Retina (tissue), 1 donor: ENCODE measurements at regions not wholly inside any gene's neighbourhood (a gene's known extent, or its start where the extent isn't known, plus 50 kb on each side); places are given as distances from the start of the nearest gene placed in this dataset.

Source experiments
- DNase-seq: peaks from one replicate; pipeline ENCODE4 v3.0.0-alpha.2; 2016

DNA sequence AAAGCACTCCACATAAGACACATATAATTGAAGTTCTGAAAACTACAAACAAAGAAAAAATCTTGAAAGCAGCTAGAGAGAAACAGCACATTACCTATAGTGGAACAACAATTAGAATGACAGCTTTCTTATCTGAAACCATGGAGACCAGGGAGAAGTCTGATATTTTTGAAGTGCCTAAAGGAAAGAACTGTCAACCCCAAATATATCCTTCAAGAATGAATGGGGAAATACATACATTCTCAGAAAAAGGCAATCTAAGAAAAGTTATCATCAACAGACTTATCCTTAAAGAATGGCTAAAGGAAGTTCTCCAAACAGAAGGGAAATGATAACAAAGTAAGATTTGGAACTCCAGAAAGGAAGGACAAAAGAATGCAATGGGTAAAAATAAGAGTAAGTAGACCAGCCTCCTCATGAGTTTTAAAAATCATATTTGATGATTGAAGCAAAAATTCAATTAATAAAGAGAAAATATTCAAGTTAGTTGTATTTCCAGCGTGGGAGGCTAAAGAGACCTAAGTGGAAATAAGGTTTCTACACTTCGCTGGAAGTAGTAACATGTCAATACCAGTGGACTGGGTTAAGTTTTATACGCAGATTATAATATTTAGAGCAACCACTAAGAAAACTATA, 170.8 kb upstream of the SAMSN1 start:
- DNase-seq = no peak

DNA sequence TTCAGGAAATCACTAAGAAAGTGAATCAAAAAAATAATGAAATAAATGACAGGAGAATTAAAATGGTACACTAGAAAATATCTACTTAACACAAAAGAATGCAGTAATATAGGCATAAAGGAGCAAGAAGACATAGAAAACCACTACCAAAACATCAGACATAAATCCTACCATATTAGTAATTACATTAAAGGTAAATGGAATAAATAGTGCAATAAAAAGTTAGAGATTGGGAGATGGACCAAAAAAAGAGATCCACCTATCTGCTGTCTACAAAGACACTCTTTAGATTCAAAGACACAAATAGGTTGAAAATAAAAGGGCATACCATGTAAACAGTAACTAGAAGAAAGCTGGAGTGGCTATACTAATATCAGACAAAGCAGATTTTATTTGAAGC, 167.0 kb upstream of the SAMSN1 start:
- no peak for DNase-seq

DNA sequence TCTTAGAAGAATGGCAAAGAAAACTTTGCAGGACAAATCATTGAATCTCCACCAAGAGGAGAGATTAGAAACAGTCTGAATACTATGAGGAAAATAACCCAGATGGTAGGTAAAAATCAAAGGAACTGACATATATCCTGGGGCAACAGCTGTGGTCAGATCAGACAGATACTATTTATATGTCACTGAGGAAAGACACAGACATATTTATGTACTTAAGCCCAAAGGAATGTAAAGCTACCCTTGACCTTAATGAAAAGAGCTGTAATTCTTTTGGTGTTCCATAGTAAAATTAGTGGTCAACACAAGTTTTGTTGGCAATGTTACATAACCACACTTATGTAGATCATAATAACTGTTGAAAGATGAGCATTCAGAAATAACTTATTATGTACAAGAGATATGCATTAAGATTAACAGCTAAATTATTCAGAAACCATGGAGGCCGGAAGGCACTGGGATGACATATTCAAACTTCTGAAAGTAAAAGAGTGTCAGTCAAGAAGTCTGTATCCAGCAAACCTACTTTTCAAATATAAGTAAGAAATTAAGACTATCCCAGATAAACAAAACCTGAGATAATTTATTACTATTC, 166.1 kb upstream of the SAMSN1 start:
- no peak for DNase-seq

DNA sequence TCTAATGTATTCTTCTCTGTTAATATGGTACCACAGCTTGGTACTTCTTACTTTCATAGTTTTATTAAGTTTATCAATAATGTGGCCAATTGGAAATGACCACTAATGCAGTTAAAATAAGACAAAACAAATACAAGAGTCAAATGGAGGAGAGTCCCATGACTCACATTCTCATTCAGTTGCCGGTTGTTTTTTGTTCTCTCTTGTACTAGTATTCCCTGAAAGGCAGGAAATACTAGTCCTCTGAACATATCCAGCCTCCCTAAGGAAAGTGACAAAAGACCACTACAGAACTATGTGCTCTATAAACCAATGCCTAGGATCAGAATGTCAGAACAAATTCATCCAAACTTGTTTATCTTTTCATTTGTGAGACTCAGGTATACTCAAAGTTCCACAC, 165.2 kb upstream of the SAMSN1 start:
- DNase-seq = no peak

DNA sequence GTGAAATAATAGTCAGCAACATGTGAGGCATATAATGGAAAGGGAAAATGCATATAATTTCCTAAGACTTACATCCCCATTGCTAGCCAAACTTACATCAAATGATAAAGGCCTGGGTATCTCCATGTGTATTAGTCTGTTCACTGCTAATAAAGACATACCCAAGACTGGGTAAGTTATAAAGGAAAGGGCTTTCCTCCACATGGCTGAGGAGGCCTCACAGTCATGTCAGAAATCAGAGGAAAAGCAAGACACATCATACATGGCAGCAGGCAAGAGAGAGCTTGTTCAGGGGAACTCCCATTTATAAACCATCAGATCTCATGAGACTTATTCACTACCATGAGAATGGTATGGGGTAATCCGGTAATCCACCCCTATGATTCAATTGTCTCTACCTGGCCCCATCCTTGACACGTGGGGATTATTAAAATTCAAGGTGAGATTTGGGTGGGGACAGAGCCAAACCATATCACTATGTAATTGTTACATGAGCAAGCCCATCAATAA, 161.5 kb upstream of the SAMSN1 start:
- DNase-seq = no peak

DNA sequence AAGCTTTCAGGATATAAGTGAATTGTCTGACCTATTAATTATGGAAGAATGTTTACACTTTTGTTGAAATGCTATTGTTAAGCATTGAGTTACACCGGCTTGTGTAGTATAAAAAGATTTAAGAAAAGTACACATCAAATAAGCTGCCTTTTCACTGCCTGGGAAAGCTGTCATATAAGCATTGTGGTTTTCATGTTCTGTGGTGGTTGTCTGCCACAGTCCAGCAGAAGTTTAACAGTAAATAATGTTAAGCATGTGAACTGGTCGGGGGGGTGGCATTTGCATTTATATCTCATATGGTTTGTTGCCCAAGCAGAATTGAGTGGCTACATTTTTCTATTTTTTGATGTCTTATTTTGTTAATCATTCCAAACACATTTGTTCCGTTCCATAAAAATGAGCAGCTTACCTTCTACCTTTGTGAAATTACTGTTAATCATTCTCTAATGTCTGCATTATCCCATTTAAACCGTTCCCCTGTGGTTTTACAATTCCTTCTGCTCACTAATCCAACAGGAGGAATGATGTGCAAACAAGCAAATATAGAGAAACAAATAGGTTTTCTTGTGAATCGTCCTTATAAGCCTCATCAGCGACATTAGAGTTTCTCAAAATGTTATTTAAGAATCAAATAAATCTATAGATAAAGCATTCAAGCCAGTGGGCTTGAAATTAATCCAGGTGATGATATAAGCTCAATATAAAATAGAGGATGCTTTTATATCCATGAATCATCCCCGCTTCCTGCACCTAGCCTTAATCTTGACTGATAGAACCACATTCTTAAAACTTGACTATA, 160.8 kb upstream of the SAMSN1 start:
- DNase-seq = no peak

DNA sequence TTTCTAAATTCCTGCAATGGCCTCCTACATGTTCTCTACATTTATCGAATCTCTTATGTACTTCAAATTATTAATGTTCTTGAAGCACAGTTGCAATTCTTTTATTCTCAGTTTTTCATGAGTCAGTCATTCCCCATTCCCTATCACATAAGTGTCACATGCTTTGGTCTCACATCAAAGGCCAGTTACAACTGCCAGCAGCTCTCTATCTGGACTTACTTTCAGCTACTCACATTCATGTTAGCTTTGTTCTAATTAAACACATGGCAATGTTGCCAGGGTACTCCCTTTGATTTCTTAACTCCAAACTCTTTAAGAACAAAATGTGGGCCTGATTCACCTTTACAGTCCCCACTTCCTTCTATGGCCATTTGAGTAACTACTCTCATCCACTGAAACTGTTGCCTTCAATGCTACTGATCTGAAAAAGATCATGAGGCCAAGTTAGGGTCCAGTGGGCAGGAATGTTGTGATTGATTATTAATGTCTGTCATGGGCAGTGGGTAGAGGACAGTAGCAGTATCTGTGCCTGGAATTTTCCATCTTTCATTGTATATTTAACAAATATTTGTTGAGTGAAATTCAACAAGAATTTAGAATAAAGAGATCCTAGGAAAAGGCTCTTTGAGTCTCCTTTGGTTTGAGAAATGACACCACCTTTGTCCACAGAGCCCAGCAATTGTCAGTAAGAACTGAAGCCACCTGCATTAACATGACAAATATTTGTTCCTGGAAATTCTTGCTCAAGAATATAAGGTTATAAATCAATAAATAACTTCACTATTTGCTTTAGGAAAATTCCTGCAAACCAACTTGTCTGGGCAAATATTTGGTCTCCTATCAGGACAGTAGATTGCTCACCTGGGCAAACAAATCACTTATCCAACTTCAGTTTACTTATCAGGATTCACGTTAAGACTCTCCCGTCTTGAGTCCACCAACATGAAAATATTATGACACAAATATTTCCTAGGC, 153.6 kb upstream of the SAMSN1 start:
- no peak for DNase-seq

DNA sequence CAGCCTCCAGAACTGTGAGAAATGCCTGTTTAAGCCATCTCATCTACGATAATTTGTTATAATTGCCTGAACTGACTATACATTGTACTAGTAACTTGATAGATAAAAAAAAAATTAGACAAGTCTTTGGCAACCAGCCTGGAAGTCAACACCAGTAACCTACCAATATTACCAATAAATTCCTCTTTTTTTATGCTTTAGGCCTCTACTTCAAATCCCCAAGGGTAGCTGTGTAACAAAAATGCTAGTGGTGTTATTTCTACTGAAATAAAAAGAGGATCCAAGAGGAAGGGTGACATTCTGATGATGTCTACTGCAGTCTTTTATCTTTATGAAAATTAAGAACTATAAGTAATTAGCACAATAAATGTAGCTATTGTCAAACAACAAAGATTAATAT, 151.7 kb upstream of the SAMSN1 start:
- DNase-seq = no peak

DNA sequence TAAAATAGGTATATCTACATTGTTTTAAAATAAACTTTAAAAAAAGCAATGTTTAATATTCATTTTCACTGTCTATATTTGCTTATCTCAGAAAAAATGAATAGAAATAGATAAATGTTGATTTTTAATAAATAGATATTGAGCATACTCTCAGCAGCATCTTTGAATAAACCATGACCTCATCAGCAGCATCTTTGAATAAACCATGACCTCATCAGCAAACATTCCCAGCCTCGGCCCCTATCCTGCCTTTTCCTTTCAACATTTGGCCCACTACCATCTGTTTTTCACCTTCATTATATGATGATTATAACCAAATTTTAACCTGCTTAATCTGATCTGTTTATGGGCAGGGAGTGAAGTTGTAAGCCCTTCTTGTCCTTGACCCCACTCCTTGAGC, 148.7 kb upstream of the SAMSN1 start:
- DNase-seq = no peak

DNA sequence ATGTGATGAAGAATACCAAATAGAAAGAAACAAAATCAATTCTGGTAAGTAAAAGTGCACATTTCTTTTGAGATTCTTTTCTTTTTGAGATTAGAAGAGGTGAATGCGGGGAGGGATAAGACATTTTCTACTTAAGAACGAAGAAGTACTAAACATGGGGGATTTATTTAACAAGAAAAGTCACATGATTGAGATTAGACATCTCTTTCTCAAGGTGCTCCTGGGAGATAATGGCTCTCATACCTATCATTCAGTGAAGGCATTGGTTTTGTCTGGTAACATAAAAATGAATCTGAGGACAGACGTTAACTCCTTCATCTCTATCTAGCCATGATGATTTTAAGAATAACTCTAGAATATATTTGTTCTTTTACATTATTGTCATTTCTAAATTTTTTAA, 147.9 kb upstream of the SAMSN1 start:
- no peak for DNase-seq

DNA sequence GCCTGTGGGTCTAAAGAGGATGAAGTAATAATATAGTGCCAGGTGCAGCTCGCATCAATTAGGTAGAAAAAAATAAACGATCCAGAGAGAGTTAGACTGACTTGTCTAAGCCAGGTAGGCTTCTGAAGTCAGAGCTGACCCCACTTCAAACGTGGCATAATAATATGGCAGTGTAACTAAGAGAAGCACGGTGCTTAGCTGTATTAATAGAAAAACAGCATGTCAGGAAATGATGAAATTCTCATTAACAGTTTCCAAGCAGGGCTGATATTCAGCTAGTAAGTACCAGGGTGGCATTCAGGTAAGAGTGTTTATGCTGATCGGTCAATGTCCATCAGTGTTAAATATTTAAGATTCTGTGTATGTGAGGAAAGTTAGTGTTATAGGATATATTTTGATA, 145.8 kb upstream of the SAMSN1 start:
- DNase-seq = no peak

DNA sequence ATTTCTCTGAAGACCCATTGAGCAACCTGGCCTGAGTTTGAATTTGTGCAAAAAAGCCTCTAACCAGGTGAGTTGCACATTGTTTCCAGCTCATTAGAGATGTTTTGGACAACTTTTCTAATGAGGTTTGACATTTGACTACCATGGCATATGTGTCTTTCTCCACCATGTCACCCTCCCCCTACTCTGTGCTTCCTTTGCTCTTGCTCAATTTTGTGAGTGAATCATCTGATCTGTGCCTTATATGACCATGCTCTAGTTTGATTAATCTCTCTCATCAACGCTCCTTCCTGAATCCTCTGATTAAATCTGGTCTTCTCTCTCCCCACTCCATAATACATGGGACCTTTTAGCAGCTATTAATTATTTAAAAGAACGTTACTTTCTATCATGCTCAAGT, 144.8 kb upstream of the SAMSN1 start:
- DNase-seq = no peak

DNA sequence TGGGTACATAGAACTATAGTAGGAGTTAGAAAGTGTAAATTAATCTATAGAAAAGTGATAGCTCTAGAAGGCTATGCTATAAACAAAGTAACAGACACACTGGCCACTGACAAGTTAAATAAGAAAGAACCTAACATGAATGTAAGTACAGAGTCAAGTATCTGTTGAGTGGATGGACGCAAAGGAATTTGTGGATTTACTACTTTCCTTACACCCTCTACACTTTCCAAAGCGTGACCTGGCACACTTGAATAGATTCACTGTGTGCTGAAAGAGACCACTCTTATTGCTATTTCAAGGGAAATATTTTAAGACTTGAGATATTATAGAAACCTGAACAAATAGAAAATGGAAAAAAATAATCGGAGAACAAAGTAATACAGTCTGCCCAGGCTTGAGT, 142.8 kb upstream of the SAMSN1 start:
- no peak for DNase-seq

DNA sequence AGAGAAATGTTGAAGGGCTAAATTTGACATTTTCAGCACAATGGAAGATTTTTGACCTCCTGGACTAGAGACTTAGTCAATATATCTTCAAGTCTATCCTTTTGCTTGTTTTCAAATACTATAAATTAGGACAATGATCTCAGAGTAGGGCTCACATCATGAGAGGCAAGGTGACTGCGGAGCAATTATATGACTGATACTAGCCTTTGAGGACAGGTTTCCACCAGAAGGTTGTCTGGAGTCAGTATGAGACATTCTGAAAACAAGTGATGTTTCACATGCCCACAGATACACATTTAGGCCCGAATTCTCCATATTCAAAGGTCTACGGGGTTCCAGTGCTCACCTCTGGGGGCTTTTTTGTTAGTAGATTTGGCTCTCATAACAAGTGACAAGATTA, 142.3 kb upstream of the SAMSN1 start:
- DNase-seq = no peak

DNA sequence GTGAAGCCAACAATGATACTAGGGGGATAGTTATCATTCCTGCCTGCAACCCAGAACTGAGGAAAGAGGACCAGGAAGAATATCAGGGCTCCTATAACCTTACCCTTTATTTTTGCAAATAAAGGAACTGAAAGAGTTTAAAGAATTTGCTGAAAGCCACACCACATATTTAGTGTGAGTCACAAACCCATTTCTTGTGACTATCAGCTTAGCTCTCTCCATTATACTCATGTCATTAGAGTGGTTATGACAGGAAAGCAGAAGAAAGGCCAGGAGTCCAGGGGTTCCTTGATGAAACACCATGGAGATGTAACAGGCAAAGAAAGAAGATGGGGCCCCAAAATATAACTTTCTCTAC, 141.1 kb upstream of the SAMSN1 start:
- no peak for DNase-seq

DNA sequence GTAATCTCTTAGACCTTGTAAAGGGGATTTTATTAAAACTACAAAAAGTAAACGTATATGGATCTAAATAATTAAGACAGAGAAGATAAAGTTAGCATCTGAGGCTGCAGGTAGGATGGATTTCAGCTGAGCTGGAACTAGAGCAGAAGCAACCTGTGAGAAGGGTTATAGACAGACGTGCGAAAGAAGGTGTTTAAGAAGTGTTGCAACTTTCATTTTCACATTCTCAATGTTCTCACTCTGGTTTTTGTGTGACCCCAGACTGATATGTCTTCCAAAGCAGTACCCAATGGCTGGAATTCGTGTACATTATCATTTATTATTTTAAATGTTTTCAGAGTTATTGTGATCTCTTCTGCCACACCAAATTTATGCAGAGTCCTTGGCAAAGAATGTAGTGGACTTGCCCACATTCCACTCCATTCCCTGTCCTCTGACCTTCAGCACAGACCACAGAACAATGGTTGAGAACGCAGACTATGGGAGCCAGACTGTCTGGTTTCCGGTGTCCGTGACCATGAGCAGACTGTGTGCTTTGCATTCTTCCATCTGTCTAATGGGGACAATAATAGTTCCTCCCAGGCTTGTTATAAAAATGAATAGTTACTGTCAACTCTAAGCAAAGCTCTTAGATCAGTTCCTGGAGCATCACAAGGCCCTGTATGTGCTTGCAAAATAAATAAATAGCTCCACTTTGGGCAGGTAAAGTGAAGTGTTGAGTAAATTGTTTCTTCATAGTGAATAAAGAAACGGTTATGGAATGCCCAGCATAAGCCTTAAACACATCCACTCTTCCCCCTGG, 140.6 kb upstream of the SAMSN1 start:
- no peak for DNase-seq

DNA sequence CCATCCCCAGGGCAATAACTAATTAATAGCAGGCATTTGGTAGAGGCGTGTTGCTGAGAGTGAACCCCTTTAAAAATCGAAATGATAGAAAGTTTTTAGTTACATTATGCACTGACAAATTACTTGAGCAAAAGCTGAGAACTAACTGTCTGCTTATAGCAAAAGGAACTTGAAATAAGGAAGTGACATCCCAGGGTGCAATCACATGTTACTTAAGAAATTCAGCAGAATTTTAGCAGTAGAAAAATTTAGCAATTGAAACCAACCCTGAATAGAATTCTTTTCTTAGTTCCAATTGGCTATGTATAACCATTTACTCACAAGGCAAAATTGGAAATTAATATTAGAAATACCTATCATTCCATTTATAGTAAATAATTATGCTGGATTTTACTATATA, 139.5 kb upstream of the SAMSN1 start:
- DNase-seq = no peak

DNA sequence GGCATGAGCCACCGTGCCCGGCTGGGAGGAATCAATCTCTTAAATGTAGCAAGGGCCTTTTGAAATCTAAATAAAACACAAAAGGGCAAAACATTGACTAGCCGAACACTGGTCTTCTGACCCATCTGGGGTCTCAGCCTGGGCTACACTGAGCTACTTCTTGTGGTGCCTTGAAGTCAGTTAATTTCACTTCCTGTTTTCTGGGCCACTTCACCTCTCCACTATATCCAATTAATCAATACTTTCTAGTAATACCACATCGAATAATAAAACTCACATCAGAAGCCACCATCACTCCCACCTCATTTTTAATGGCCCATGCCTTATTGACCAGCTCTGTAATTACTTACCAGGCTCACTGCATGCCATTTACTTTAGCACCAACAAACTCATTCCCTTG, 138.0 kb upstream of the SAMSN1 start:
- DNase-seq = no peak

DNA sequence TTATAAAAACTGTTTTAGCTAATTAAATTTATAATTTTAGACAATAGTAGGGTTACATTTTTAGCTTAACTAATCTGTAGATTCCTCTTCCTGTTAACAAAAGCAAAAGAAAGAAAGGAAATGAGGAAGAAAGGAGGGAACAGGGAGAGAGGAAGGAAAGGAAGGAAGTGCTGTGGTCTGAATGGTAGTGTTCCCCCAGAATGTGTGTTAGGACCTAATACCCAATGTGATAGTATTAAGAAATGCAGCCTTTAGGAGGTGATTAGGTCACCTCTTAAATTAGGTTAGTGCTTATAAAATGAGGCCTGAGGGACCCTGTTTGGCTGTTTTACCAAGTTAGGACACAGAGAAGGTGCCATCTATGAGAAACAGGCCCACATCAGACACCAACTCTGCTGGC, 136.9 kb upstream of the SAMSN1 start:
- DNase-seq = no peak

DNA sequence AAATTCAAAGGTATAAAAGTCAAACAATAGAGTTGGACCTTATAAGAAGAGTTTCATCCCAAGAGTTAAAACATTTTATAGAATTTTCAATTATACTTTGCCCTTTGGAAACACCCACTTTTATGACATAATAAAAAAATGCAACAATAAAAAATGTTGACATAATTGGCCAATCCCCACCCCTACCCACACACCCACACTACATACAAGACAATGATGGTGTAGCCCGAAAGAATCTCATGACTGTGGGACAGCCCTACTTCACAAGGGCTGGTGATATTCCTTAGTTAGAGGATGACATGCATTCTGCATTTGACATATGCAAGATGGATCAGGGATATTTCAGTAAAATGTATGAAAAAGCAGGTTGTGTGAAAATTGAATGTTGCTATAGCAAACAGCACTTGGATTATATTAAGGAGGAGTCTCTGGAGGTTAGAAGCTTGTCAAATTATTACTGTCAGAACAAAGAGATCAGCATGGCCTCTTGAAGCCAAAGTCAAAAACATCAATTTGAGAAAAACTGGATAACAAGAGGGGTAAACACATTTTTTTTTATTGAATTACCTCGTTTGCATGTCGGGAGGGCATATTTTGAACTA, 133.0 kb upstream of the SAMSN1 start:
- no peak for DNase-seq

DNA sequence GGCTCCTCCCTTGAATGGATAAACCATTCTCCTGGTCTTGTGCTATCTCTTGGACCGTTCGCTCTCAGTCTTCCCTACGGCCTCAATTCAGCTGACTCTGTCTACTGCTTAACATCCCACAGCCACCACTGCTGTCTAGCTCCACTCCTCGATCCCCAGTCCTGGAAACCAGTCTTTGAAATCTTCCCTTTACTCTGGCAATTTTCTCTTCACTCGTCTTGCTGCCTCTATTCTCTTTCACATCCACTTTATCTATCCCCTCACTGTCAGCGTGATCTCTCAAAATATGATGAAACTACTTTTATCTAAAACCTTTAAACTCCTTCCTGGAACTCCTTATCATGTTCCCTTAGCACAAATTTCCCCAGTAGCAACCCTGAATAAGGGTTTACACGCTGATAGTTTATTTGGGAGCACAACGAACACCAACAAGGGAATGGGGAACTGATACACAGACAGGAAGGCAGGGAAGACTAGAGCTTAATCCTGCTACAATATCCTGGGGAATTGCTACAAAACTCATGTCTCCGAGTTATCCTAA, 131.6 kb upstream of the SAMSN1 start:
- no peak for DNase-seq

DNA sequence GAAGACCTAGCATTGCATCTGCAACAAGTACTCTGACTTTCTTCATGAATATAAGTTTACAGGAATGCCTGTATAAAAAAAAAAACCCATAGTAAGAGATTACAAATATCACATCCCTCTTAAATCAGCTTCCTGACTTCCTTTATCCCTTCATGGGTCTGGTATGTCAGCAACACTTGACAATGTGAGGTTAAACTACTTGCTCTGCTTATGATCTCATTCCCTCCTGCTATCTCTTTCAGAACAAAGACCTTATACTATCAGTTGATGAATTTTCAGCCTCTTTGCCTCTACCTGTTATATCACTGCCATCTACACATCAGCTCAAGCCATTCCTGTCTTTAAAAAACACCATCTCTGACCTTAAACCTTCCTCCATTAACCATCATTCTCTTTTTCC, 130.9 kb upstream of the SAMSN1 start:
- DNase-seq = no peak
